NCI-H2196 treated with DMSO at 0.1 percent for 48 hours (cell line): ENCODE measurements at regions not wholly inside any gene's neighbourhood (a gene's known extent, or its start where the extent isn't known, plus 50 kb on each side); places are given as distances from the start of the nearest gene placed in this dataset.

ENCODE experiments used
- DNase-seq: peaks from one replicate; lab custom pipeline; 2025; ENCODE audit not compliant: unreplicated experiment; lab: John Stamatoyannopoulos, UW

GRCh38 chr11:129723146-129723760 lies 92.4 kb upstream of the TMEM45B start:
- DNase-seq: no peak

- no peak for DNase-seq
Measured at GRCh38 chr11:129723761-129724162, 91.9 kb upstream of the TMEM45B start.

DNA sequence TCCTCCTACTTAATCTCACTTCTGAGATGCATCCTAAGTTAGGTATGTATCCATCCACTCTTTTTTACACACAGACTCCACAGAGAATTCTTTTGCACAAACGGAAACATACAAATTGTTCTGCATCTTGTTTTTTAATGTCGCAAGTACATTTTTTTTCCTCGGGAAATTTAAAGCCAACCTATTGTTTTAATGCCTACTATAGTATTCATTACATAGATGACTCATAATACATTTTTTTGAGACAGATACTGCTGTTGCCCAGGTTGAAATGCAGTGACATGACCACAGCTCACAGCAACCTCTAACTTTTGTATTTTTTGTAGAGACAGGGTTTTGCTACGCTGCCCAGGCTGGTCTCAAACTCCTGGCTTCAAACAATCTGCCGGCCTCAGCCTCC lies 90.8 kb upstream of the TMEM45B start:
- DNase-seq: no peak

- no peak for DNase-seq
Measured at GRCh38 chr11:129726179-129726578, 89.5 kb upstream of the TMEM45B start.

DNA sequence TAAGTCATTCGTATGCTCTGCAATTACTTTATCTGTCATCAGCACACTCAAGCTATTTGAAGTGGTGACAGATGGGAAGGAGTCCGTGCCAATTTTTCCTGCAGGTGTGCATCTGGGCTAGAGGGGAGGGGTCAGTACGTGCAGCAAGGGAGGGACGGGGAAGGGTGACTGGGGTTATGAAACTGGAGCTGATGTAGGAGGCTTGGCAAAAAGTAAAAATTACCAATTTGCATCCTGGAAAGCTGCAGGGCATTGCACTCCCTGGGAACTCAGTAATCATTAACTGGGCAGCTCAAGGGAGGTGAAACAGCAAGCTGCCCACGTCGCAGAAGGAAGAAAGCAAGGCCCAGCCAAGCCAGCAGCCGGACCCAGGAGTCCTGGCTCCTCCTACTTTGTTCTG lies 87.1 kb upstream of the TMEM45B start:
- peak; percentile 65 for DNase-seq

GRCh38 chr11:129729216-129729615 lies 86.4 kb upstream of the TMEM45B start:
- DNase-seq: no peak

DNA sequence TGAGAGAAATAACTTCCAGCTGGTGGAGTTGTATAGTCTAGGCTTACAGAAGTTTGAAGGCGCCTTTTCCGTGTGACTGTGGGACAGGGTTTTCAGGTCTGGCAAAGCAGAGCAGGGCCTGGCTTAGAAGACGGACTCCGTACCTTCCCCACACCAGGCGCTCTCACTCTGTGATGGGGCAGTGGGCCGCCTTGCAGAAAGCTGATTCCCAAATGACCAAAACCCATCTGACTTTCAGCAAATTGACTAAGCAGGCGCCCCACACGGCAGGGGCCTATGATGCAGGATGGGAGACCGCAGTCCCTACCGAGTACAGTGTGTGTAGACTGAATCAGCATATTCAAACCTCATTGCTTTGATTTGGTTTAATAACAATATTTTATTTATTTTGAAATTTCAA lies 85.8 kb upstream of the TMEM45B start:
- DNase-seq: no peak

GRCh38 chr11:129731316-129731715 lies 84.3 kb upstream of the TMEM45B start:
- DNase-seq: peak; percentile 20

- DNase-seq: no peak
Measured at GRCh38 chr11:129732941-129733340, 82.7 kb upstream of the TMEM45B start.

DNA sequence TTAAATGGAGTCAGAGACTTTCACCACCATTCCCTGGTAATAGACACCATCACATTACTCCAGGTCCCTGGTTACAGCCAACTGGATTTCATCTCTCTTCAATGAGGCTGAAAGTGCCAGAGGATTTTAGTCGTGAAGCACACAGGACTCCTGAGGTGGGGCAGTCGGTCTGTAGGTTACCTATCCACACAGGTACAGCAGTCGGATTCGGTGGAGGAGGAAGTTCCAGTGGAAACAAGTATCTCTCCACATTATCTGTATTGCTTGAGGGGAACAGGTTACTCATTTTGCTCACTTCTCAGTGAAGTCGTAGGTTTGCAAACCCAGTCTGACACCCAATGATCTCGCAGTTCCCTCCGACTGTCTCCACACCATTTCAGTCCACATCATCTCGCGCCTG lies 82.3 kb upstream of the TMEM45B start:
- no peak for DNase-seq

DNA sequence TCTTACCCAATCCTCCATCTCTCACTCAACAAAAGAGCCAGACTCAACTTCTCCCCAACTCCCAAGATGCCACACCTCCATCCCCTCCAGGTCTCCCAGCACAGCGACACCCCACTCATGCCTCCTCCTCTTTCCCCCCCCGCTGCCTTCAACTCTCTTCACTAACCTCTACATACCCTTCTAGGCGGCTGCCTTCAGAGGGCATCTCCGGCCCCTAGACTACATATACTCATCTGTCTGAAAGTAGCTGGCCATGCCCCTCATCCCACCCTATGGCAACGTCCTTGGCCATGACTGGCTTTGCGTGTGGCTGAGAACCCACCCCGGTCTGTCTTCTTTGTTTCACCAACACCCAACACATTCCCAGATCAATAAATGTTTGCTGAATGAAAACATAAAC lies 81.7 kb upstream of the TMEM45B start:
- DNase-seq: no peak

DNA sequence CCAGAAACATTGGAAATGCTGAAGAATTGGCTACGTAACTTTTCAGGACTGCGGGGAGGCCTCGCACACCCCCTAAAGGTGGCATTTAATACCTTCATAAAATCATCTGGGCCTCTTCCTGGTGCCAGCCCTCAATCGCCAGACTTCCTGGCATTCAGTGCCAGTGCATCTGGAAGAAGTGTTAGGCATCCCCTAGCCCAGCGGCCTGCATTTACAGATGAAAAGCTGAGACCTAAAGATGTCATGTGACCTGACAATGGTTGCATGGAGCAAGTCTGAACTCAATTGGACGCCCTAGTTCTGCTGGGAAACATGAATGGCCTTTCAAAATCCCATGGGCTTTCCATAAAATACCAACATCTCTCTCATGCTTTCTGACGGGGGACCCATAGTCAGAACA lies 81.0 kb upstream of the TMEM45B start:
- no peak for DNase-seq

GRCh38 chr11:129737831-129738230 lies 77.8 kb upstream of the TMEM45B start:
- no peak for DNase-seq

DNA sequence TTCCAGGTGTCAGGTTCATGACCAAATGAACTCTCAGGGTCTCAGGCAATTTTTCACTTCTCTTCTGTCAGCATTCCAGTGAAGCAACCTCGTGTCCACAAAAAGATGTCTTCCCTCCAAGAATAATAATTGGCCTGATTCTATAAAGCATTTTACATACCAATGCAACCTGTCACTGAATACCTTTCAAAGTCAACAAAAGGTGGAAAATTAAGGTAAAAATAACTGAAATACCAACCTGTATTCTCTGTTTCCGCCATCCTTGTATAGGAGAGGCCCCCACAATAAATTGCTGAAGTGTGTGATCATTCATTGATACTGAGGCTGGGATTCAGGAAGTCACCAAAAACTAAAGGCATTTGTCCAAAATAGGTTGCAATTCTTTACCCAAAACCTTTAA lies 77.4 kb upstream of the TMEM45B start:
- DNase-seq: no peak

- no peak for DNase-seq
Measured at GRCh38 chr11:129739339-129739738, 76.3 kb upstream of the TMEM45B start.

DNA sequence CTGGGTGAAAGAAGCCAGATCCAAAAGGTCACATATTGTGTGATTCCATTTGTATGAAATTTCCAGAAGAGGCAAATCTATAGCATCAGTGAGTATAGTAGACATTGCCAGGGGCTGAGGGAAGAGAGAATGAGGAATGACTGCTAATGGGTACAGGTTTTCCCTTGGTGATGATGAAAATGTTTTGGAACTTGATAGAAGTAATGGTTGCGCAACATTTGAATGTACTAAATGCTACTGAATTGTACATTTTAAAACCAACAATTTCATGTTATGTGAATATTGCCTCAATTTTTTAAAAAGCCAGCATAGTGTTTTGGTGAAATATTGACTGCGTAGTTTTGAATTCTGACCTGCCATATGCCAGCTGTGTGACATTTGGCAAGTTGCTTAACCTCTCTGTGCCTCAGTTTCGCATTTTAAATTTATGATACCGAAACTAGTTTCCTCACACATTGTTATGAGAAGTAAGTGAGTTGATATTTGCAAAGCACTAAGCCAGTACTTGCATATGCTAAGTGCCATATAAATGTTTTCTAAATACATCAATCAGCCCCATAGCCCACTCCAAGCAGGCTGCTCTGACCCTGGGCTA lies 75.4 kb upstream of the TMEM45B start:
- no peak for DNase-seq

DNA sequence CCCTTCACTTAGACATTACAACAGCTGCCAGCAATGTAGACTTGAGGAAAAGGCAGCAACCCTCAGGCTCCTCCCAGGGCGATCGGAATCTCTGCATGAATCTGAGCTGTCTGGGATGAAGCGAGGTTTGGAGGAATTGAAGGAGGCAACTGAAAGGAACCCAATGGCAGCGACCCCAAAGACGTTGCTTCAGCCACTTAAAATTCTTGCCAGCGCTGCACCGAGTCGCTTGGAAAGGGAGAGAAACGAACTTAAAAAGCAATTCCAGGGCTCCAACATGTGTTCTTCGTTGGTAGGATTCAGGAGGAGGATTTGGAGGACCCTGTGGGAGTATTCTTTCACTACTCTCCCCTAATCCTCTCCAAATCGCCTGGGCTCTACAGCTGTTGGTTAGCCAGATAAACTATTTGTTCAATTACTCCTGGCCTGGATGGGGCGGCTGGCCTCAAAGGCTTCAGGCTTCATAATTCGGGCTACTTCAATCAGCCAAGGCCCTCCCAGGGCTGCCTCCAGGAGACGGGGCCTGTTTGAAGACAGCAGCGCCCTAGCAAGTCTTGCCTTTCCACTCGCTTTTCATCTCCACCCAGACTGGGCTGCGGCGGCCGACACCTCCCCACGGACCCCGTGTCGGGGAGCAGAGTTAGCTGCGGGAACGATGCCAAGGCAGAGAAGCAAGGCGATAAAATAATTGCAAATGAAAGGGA lies 72.4 kb upstream of the TMEM45B start:
- no peak for DNase-seq

DNA sequence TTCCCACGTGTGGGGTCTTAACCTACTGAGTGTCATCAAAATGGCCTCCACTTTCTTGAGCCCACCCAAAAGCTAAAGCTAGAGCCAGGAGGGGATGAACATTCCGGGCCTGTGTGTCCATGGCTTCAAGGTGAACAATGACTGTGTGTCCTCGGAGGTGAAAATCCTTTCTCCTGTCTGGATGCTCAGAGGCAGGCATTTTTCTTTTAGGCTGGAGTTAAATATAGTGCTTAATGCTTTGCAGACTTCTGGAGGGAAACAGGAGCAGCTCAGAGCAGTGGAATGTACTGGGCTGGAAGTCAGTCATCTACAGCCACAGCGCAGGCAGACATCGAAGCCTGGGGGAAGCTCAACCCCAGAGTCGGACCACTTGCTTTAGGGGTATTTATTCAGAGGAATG lies 68.6 kb upstream of the TMEM45B start:
- no peak for DNase-seq

DNA sequence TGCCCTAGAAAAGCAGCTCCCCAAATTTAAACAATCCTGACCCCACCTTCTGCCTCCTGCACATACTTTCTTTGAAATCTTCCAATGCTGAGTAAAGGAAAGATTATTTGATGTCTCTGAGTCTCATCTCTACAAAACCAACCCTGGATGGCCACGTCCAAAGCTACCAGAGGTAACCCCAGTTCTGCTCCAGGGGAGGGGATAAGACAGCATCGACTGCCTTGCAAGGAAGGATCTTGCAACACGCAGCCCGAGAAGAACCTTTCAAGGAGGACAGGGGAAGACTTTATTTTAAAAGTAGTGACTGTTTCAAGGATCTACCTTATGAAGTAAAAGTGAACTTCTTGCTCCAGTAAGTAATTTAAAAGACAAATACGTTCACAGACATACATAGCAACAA lies 66.5 kb upstream of the TMEM45B start:
- no peak for DNase-seq

DNA sequence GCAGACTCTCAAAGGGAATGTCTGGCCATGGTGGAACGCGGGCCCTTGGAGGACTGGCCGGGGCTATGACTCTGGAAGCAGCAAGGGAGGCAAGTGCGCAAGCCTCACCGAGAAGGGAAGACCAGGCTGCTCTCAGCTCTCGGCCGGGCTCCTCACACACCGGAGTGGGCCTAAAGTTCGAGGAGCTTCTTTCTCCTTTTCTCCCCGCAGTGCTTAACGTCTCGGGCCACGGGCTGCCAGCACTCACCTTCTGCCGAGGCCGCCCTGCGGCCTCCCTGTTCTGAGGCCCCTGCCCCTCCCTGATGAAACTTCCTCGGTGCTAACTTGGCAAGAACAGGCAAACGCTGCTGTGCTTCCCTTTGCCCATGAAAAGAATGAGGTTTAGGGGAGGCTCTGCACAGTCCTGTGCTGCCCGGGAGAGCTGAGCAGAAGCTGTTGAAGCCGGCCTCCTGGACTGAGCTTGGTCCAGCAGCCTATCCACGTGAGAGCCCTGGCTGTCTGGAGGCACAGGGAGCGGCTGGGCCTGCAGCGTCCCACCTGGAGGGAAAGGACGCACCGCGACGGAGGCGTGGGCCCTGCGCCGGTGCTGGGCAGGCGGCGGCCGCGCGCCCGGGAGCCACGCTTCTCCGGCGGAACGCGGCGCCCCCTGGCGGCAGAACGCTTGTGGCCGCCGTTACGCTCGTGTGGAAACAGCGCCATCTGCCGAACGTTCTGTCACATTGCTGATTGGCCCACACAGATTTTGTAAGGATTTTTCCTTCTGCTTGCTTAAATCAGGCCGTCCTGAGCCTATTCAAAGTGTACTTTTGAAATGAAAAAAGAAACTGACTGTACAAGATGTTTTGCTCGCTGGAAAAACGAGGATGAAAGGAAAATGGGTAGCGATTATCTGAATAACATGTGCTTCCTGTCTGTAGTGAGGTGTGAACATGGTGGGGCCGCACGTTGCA lies 65.0 kb upstream of the TMEM45B start:
- peak; percentile 70 for DNase-seq

GRCh38 chr11:129751511-129751910 lies 64.1 kb upstream of the TMEM45B start:
- DNase-seq: no peak
